Loucy (cell line): ENCODE measurements at regions not wholly inside any gene's neighbourhood (a gene's known extent, or its start where the extent isn't known, plus 50 kb on each side); places are given as distances from the start of the nearest gene placed in this dataset.

ENCODE experiments used
- EZH2phosphoT487 ChIP-seq: fragments of 200-600 bp; IDR thresholded peaks from 2 replicates; pipeline ENCODE4 v1.6.1; 2018; ENCODE audit warnings: antibody characterized with exemption, mild to moderate bottlenecking, moderate library complexity, borderline replicate concordance
- TF ChIP-seq, protein P1 (sequence below): fragments of 200-600 bp; sonication (generic); conservative IDR thresholded peaks from 2 replicates; pipeline ENCODE4 v1.5.1; 2014; ENCODE audit warnings: mild to moderate bottlenecking, antibody characterized with exemption, low read length

- TF ChIP-seq, protein P1, sequence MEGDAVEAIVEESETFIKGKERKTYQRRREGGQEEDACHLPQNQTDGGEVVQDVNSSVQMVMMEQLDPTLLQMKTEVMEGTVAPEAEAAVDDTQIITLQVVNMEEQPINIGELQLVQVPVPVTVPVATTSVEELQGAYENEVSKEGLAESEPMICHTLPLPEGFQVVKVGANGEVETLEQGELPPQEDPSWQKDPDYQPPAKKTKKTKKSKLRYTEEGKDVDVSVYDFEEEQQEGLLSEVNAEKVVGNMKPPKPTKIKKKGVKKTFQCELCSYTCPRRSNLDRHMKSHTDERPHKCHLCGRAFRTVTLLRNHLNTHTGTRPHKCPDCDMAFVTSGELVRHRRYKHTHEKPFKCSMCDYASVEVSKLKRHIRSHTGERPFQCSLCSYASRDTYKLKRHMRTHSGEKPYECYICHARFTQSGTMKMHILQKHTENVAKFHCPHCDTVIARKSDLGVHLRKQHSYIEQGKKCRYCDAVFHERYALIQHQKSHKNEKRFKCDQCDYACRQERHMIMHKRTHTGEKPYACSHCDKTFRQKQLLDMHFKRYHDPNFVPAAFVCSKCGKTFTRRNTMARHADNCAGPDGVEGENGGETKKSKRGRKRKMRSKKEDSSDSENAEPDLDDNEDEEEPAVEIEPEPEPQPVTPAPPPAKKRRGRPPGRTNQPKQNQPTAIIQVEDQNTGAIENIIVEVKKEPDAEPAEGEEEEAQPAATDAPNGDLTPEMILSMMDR, result no peak
- no peak for TF ChIP-seq EZH2phosphoT487
Observed at GRCh38 chr3:22582266-22582665, 620.9 kb upstream of the UBE2E2 start.
